HL-60 (cell line): ENCODE measurements at regions not wholly inside any gene's neighbourhood (a gene's known extent, or its start where the extent isn't known, plus 50 kb on each side); places are given as distances from the start of the nearest gene placed in this dataset.
"Not testable (repeated sequence)": the region's sequence is repeated elsewhere in the genome, so short reads cannot be mapped to it uniquely, and the experiment has no call there.

Experiments
- DNase-seq, 2 experiments: peaks; one replicate each; pipeline ENCODE4 v3.0.0-alpha.2; 2010 to 2020; ENCODE audit warnings: low read depth in 1 of 2, low spot score in 1 of 2
- H3K27ac ChIP-seq: fragments of 250-450 bp; sonication (Bioruptor Pico); replicated peaks from 2 replicates; pipeline ENCODE4 v1.5.1; 2020; ENCODE audit warnings: mild to moderate bottlenecking, moderate library complexity
- H3K27me3 ChIP-seq: fragments of 250-450 bp; sonication (Bioruptor Pico); 2 replicates; pipeline ENCODE4 v1.5.1; 2021; ENCODE audit warnings: mild to moderate bottlenecking, moderate library complexity; ENCODE audit not compliant: insufficient read depth, poor library complexity, severe bottlenecking
- H3K4me3 ChIP-seq: replicated peaks from 2 replicates; pipeline ENCODE4 v1.5.1; 2011; ENCODE audit warnings: mild to moderate bottlenecking, control low read depth, low read length; ENCODE audit not compliant: insufficient read depth
- CTCF ChIP-seq: IDR thresholded peaks from one replicate; pipeline ENCODE4 v1.5.1; 2011; ENCODE audit warnings: low read length, control low read depth, inconsistent platforms; ENCODE audit not compliant: insufficient read depth
- GABPA ChIP-seq: IDR thresholded peaks from 2 replicates; pipeline ENCODE4 v1.6.1; 2012; ENCODE audit warnings: low read depth
- POLR2AphosphoS5 ChIP-seq: IDR thresholded peaks from 2 replicates; pipeline ENCODE4 v1.6.1; 2012; ENCODE audit warnings: low read depth
- REST ChIP-seq: IDR thresholded peaks from 2 replicates; pipeline ENCODE4 v1.6.1; 2012; ENCODE audit warnings: low read depth; ENCODE audit not compliant: insufficient replicate concordance
- SPI1 ChIP-seq: IDR thresholded peaks from 2 replicates; pipeline ENCODE4 v1.6.1; 2012; ENCODE audit warnings: low read depth, mild to moderate bottlenecking, borderline replicate concordance

- no peak for TF ChIP-seq GABPA
- no peak overlapping the region for H3K27ac ChIP-seq
- H3K27me3 ChIP-seq: no peaks in the 10 kb centered on the region
- no peak overlapping the region for H3K4me3 ChIP-seq
- no peak for DNase-seq
These were observed 174.7 kb upstream of the RPL34 start for GRCh38 chr4:108445716-108446115.

GRCh38 chr4:108443585-108443984, 176.8 kb upstream of the RPL34 start:
- no peak overlapping the region for H3K4me3 ChIP-seq
- DNase-seq: no peak
- no peak overlapping the region for H3K27ac ChIP-seq
- TF ChIP-seq POLR2AphosphoS5 (no peak), SPI1 (no peak), CTCF (no peak), REST (no peak), GABPA (no peak)
- H3K27me3 ChIP-seq: no peaks in the 10 kb centered on the region

GRCh38 chr4:108433832-108434231, 186.5 kb upstream of the RPL34 start:
- no peak for DNase-seq
- no peaks in the 10 kb centered on the region for H3K27me3 ChIP-seq
- no peak for TF ChIP-seq REST
- TF ChIP-seq GABPA: no peak
- TF ChIP-seq POLR2AphosphoS5: no peak
- TF ChIP-seq SPI1: no peak
- no peak for TF ChIP-seq CTCF
- H3K27ac ChIP-seq: no peak overlapping the region
- H3K4me3 ChIP-seq: no peak overlapping the region

GRCh38 chr4:108433394-108433793, 187.0 kb upstream of the RPL34 start:
- H3K4me3 ChIP-seq, DNase-seq, H3K27me3 ChIP-seq, H3K27ac ChIP-seq: not testable (repeated sequence)

- no peak for TF ChIP-seq GABPA
- no peak for TF ChIP-seq REST
- no peak for TF ChIP-seq SPI1
- TF ChIP-seq CTCF: no peak
- no peak for TF ChIP-seq POLR2AphosphoS5
- no peaks in the 10 kb centered on the region for H3K27me3 ChIP-seq
- no peak overlapping the region for H3K27ac ChIP-seq
- no peak for DNase-seq
- no peak overlapping the region for H3K4me3 ChIP-seq
These were observed 188.0 kb upstream of the RPL34 start for GRCh38 chr4:108432418-108432817.
